Motor neuron (in vitro differentiated cells): ENCODE measurements at regions not wholly inside any gene's neighbourhood (a gene's known extent, or its start where the extent isn't known, plus 50 kb on each side); places are given as distances from the start of the nearest gene placed in this dataset.
"Not testable (repeated sequence)": the region's sequence is repeated elsewhere in the genome, so short reads cannot be mapped to it uniquely, and the experiment has no call there.

Experiments
- ATAC-seq, 8 experiments: fragments of 200-7000 bp; cut with Tn5 transposase; replicated peaks in 6 of 8; 2 replicates each; pipeline ENCODE4 v1.8.0; 2021; ENCODE audit warnings: mild to moderate bottlenecking in 8 of 8, moderate library complexity in 8 of 8
- H3K27ac ChIP-seq, 2 donors: fragments of 250-450 bp; sonication (Bioruptor Pico); 2 replicates each; pipeline ENCODE4 v1.9.0; 2021; ENCODE audit warnings: antibody characterized with exemption in 2 of 2, mild to moderate bottlenecking in 2 of 2, moderate library complexity in 1 of 2
- H3K4me1 ChIP-seq, 2 donors: fragments of 250-450 bp; sonication (Bioruptor Pico); replicated peaks in 1 of 2; 2 replicates each; pipeline ENCODE4 v1.6.1; 2021; ENCODE audit warnings: antibody characterized with exemption in 2 of 2, mild to moderate bottlenecking in 2 of 2, moderate library complexity in 1 of 2
- H3K4me3 ChIP-seq, 5 donors: fragments of 250-450 bp; sonication (Bioruptor Pico); 2 replicates each; pipeline ENCODE4 v1.9.0; 2021; ENCODE audit warnings: antibody characterized with exemption in 5 of 5, mild to moderate bottlenecking in 5 of 5, moderate library complexity in 4 of 5
- WGBS, 10 experiments: fragments of 450-650 bp; shearing (Covaris generic); methylation state at CpG; one replicate each; pipeline ENCODE4 v1.0.0; 2022; 5-methylcytosine and 5-hydroxymethylcytosine counted together
- in situ Hi-C, 9 experiments: fragments of 400-800 bp; cut with MboI; loops; one replicate each; pipeline ENCODE4 v1.15.0; 2021; ENCODE audit warnings: low sequenced_read_pairs in 9 of 9, low pct_unique_long_range_greater_than_20kb in 2 of 9; ENCODE audit not compliant: unreplicated experiment in 9 of 9

DNA sequence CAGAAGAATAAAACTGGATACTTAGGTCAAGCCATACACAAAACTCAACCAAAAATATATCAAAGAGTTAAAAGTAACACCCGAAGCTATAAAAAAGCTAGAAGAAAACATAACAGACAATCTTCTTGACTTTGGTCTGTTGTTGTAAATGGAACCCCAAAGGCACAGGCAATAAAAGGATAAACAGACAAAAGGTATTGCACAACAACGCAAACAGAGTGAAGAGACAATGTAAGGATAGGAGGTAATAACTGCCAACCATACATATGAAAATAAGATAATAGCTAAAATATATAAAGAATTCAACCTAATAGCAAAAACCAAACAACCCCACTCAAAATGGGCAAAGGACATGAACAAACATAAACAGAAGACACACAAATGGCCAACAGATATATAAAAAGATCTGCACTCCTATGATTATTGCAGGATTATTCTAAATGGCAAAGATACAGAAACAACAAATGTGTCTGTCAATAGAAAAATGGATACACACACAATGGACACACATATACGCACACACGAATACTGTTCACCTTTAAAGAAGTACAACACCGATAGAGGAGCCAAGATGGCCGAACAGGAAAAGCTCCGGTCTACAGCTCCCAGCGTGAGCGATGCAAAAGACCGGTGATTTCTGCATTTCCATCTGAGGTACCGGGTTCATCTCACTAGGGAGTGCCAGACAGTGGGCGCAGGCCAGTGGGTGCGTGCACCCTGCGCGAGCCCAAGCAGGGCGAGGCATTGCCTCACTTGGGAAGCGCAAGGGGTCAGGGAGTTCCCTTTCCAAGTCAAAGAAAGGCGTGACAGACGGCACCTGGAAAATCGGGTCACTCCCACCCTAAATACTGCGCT, 1137.1 kb downstream of the FSCB start:
- in situ Hi-C loops: no loop called here
- H3K4me3 ChIP-seq: no peak overlapping the region
- ATAC-seq: no peak
- H3K4me1 ChIP-seq: no peaks in the 10 kb centered on the region
- no peak overlapping the region for H3K27ac ChIP-seq
- WGBS, 10 experiments: 68 to 98% (median 91%) methylated on average over 4 to 16 of the region's 21 CpGs

DNA sequence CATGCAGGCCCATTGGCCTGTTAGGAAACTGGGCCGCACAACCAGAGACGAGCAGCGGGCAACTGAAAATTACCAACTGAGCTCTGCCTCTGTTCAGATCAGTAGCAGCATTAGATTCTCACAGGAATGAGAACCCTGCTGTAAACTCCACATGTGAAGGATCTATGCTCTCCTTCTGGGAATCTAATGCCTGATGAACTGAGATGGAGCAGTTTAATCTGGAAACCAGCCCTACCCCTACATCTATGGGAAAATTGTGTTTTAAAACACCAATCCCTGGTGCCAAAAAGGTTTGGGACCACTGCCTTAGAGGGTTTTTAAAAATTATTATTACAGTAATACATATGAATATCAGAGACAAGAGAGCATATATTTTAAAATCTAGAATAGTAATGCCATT, 1144.5 kb downstream of the FSCB start:
- Histone ChIP-seq H3K27ac (no peak overlapping the region), H3K4me1 (no peaks in the 10 kb centered on the region), H3K4me3 (no peak overlapping the region)
- WGBS, 10 experiments: 20 to 100% (median 57%) methylated on average over 1 to 2 of the region's 3 CpGs; no CpG with 5 or more reads in 6 of the 10 experiments
- no peak for ATAC-seq
- in situ Hi-C loops: no loop called here

DNA sequence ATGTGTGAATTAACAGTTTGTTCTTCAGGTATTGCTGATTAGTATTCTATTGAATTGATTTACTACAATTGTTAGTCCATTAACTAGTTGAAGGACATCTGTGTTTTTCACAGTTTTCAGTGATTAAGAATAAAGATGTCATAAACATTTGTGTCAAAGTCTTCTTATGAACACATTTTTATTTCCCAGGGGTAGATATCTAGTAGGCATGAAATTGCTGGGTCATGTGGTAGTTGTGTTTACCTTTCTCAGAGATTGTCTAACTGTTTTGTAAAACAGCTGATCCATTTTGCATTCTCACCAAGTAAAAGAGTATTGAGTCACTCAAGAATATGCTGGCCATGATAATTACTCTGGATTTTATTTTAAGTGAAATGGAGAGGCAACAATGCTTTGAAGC, 1145.3 kb downstream of the FSCB start:
- Histone ChIP-seq H3K4me3 (no peak overlapping the region), H3K4me1 (no peaks in the 10 kb centered on the region), H3K27ac (no peak overlapping the region)
- ATAC-seq: no peak
- in situ Hi-C loops: no loop called here

DNA sequence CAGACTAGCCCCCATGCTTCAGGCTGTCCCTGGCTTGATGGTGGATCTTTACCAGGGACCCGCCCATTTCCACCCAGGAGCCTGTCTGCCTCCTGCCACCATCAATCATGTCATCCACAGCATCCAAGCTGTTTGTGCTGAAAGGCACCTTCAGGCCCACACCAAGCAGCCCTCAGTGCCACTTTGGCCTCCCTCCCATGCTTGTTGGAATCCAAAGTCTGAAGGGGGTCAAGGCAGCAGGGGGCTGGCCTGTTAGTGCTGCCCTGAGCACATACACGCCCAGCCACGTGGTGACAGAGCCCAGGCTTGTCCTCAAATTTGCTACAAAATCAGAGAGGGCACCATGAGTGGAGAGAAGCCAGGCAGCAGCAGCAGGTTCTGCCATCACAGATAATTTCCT, 1146.8 kb downstream of the FSCB start:
- Histone ChIP-seq H3K4me1 (peaks cover 0 to 4% of the 10 kb centered on the region in 2 donors), H3K27ac (no peak overlapping the region), H3K4me3 (no peak overlapping the region)
- in situ Hi-C loops: no loop called here
- 20 to 80% (median 75%) methylated on average over 1 to 3 of the region's 3 CpGs; no CpG with 5 or more reads in 6 of the 10 experiments for WGBS, 10 experiments
- no peak for ATAC-seq

DNA sequence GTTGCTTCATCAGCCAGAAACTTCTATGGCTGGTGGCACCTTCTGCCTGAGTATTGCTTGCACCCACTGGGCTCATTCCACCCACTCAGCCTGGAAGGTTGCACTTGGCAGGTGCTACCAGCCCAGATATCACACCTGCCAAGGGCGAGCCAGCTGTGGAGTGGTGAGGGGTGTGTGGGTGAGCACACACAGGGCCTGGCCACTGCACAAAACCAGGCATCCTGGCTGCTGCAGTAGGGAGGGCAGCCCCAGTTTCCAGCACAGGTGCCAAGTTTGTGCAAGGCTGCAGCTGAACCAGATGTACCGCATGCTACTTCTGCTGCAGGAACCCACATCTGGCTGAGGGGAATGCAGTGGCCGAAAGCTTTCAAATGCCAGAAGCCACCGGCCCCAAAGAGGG, 1147.8 kb downstream of the FSCB start:
- Histone ChIP-seq H3K27ac (no peak overlapping the region), H3K4me1 (peaks cover 0 to 4% of the 10 kb centered on the region in 2 donors), H3K4me3 (no peak overlapping the region)
- 20 to 100% (median 100%) methylated on average over 1 to 2 of the region's 4 CpGs; no CpG with 5 or more reads in 7 of the 10 experiments for WGBS, 10 experiments
- in situ Hi-C loops: no loop called here
- ATAC-seq: no peak

DNA sequence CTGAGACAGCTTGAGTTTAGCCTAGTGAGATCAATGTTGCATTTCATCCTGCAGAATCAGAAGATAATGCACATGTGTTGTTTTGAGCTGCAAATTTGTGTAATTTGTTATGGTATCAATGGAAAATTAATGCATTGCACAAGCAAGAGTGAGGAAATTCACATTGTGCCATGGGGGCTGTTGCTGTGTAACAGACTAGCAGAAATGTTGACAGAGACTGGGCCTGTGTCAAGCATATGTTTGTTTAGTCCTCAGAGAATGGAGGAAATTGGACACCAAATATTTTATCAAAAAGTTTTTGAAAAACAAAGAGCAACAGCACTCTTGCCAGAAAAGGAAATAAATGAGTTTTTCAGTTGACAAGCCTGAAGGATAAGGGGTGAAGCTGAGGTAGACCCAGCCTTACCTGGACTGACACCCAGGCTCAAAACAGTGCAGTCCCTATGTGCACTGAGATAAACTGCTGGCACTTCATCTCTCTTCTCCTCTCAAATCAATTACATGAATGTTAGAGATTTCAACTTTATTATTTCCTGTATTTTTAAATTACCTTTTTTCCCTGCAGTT, 1150.0 kb downstream of the FSCB start:
- in situ Hi-C loops: no loop called here
- H3K4me3 ChIP-seq: no peak overlapping the region
- peaks cover 0 to 4% of the 10 kb centered on the region in 2 donors for H3K4me1 ChIP-seq
- ATAC-seq: peak in 2 of 8 experiments; percentile 23 to 94
- H3K27ac ChIP-seq: no peak overlapping the region

DNA sequence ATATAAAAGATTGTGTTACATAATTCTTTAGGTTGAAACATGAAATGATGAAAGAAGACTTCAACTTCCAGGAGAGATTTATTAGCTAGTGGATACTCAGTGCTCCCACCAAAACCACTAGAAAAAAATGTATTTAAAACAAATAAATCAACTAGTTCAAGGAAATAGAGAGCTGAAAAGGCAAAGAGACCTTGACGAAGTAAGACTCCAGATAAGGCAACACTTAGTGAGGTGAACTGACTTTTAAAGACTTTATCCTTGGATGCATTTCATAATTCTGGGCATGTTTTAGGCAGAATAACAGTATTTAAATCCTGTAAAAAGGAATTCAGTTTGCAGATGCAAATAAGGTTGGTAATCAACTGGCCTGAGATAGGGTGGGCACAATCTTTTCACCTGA, 1150.7 kb downstream of the FSCB start:
- Histone ChIP-seq H3K4me3 (no peak overlapping the region), H3K4me1 (peaks cover 0 to 4% of the 10 kb centered on the region in 2 donors), H3K27ac (no peak overlapping the region)
- ATAC-seq: peak in 1 of 8 experiments; percentile 33
- in situ Hi-C loops: no loop called here
- WGBS, 10 experiments: 0 to 88% (median 80%) methylated on average over 1 of the region's 1 CpG; no CpG with 5 or more reads in 1 of the 10 experiments

DNA sequence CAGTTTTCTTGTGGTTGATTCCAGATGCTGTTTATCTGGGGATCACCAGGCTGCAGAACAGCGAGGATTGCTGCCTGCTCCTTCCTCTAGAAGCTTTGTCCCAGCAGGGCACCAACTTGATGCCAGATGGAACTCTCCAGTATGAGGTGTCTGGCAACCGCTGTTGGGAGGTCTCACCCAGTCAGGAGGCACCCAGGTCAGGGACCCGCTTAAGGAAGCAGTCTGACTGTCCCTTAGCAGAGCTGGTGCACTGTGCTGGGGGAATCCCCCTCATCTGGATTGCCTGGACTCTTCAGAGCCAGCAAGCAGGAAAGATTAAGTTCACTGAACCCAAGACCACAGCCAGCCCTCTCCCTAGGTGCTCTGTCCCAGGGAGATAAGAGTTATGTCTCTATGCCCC, 1165.2 kb downstream of the FSCB start:
- Histone ChIP-seq H3K27ac (no peak overlapping the region), H3K4me1 (no peaks in the 10 kb centered on the region), H3K4me3 (no peak overlapping the region)
- 0 to 93% (median 71%) methylated on average over 1 to 3 of the region's 3 CpGs; no CpG with 5 or more reads in 6 of the 10 experiments for whole genome bisulfite sequencing, 10 experiments
- no peak for ATAC-seq
- in situ Hi-C loops: no loop called here

DNA sequence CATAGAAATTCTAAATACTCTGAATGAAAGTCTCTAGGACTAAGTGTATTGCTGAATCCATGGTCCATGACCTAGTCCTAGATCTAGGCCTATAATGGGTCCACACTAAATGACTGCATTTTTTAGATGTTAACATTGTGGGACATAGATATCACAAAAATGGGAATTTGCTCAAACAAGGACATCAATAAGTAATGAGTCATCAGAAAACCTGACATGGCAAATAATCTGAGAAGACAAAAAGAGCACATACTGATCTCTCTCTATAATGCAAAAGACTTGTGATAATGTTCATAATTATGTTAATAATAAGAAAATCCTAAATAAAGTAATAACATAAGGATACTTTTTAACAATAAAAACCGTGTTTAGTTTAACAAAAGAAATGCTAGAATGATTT, 1168.4 kb downstream of the FSCB start:
- in situ Hi-C loops: no loop called here
- Histone ChIP-seq H3K4me1 (no peaks in the 10 kb centered on the region), H3K4me3 (no peak overlapping the region), H3K27ac (no peak overlapping the region)
- no peak for ATAC-seq
- 0 to 73% (median 45%) methylated on average over 1 of the region's 1 CpG for WGBS, 10 experiments

DNA sequence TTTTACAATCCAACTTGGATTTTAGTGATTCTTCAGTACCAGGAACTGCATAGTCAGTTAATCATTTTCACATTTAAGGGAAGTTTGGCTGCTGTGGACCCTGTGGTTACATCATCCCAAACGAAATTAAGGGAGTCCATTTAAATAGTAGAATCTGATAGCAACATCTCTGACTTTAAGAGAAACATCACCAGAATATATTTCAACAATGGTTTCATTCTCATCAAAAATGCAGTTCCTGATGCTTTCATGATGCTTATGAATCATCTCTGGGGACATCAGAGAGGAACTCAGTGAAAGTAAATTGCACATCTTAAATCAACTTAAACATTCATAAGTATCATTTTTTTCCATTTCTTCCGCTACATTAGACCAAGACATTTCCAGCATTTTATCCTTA, 1170.7 kb downstream of the FSCB start:
- in situ Hi-C loops: no loop called here
- H3K4me3 ChIP-seq: no peak overlapping the region
- no peaks in the 10 kb centered on the region for H3K4me1 ChIP-seq
- ATAC-seq: peak in 5 of 8 experiments; percentile 31 to 47 (median 35)
- 12 to 100% (median 67%) methylated on average over 1 to 2 of the region's 2 CpGs; no CpG with 5 or more reads in 1 of the 10 experiments for WGBS, 10 experiments
- H3K27ac ChIP-seq: no peak overlapping the region

DNA sequence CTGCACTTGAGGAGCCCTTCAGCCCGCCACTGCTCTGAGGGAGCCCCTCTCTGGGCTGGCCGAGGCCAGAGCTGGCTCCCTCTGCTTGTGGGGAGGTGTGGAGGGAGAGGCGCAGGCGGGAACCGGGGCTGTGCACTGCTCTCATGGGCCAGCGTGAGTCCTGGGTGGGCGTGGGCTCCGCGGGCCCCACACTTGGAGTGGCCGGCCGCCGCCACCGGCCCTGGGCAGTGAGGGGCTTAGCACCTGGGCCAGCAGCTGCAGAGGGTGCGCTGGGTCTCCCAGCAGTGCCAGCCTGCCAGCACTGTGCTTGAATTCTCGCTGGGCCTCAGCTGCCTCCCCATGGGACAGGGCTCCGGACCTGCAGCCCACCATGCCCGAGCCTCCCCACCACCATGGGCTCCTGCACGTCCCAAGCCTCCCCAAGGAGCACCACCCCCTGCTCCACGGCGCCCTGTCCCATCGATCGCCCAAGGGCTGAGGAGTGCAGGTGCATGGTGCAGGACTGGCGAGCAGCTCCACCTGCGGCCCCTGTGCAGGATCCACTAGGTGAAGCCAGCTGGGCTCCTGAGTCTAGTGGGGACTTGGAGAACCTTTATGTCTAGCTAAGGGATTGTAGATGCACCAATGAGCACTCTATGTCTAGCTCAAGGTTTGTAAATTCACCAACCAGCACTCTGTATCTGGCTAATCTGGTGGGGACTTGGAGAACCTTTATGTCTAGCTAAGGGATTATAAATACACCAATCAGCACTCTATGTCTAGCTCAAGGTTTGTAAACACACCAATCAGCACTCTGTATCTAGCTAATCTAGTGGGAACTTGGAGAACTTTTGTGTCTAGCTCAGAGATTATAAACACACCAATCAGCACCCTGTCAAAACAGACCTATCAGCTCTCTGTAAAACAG, 1180.3 kb downstream of the FSCB start:
- H3K4me3 ChIP-seq, in situ Hi-C loops, H3K4me1 ChIP-seq, ATAC-seq, H3K27ac ChIP-seq: not testable (repeated sequence)
- WGBS, 10 experiments: 0 to 85% (median 84%) methylated on average over 2 to 4 of the region's 24 CpGs; no CpG with 5 or more reads in 7 of the 10 experiments

DNA sequence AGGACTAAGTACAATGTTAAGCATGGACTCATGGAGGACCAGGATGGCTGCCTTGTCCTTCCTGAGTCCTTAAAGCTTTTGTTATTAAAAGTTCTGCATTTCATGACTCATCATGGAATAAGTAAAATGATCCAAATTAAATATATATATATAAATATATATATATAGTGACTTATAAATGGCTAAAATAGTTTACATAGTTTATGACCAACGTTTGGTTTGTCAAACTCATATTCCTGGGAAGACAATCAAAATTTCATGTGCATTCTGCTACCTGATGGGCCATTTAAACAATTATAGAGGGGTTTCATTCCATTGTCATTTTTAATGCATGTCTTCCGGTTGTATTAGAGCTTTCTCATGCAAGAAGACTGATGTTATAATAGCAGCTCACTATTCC, 1190.7 kb downstream of the FSCB start:
- no peaks in the 10 kb centered on the region for H3K4me1 ChIP-seq
- WGBS, 10 experiments: 0 to 100% (median 67%) methylated on average over 1 to 2 of the region's 2 CpGs
- no peak for ATAC-seq
- H3K4me3 ChIP-seq: no peak overlapping the region
- H3K27ac ChIP-seq: no peak overlapping the region
- in situ Hi-C loops: no loop called here

DNA sequence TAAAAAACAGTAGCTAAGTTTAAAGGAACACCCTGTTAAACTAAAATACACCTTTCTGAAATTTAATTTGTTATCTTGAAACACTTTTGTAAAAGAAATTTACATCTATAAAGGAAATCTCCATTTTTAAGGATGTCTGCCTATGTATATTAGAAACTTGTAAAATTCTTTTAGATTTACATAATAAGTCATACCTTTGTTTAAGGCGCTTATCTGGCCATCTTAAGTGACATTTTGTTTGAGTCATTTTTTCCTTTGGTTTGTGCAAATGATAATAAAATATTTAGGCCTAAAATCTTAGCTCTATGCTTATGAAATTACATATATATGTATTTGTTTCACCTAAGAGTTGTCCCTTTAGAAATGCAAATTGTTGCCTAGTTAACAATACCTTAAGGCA, 1193.4 kb downstream of the FSCB start:
- Histone ChIP-seq H3K4me3 (no peak overlapping the region), H3K27ac (no peak overlapping the region), H3K4me1 (no peaks in the 10 kb centered on the region)
- in situ Hi-C loops: no loop called here
- 0 to 100% (median 100%) methylated on average over 1 of the region's 1 CpG; no CpG with 5 or more reads in 3 of the 10 experiments for WGBS, 10 experiments
- ATAC-seq: no peak
